ENCODE measurements at regions not wholly inside any gene's neighbourhood (a gene's known extent, or its start where the extent isn't known, plus 50 kb on each side); places are given as distances from the start of the nearest gene placed in this dataset.

GRCh38 chr10:121069061-121069850, 218.1 kb downstream of the WDR11 start:
- TF ChIP-seq, protein P1, sequence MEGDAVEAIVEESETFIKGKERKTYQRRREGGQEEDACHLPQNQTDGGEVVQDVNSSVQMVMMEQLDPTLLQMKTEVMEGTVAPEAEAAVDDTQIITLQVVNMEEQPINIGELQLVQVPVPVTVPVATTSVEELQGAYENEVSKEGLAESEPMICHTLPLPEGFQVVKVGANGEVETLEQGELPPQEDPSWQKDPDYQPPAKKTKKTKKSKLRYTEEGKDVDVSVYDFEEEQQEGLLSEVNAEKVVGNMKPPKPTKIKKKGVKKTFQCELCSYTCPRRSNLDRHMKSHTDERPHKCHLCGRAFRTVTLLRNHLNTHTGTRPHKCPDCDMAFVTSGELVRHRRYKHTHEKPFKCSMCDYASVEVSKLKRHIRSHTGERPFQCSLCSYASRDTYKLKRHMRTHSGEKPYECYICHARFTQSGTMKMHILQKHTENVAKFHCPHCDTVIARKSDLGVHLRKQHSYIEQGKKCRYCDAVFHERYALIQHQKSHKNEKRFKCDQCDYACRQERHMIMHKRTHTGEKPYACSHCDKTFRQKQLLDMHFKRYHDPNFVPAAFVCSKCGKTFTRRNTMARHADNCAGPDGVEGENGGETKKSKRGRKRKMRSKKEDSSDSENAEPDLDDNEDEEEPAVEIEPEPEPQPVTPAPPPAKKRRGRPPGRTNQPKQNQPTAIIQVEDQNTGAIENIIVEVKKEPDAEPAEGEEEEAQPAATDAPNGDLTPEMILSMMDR (IDR thresholded peaks at IDR 0.05 in 4 of 5, conservative IDR thresholded peaks at IDR 0.05 in 1 of 5), result no peak
- no peak for TF ChIP-seq POLR2A (IDR thresholded peaks at IDR 0.05)
- no peak for DNase-seq
- H3K27ac ChIP-seq, result no peak overlapping the region
- H3K4me1 ChIP-seq, result no peaks in the 10 kb centered on the region
- no peaks in the 10 kb centered on the region for H3K27me3 ChIP-seq
- intact Hi-C loops (cut with DNase I; ENCODE audit: low total_unique reads), result no loop called here
- no peak for ATAC-seq
- no peaks in the 10 kb centered on the region for H3K9me3 ChIP-seq
- H3K4me3 ChIP-seq, result no peak overlapping the region
- in situ Hi-C loops (cut with MboI; ENCODE audit: low sequenced_read_pairs in 4 of 4), result no loop called here
- H3K36me3 ChIP-seq, result no peaks in the 10 kb centered on the region

- TF ChIP-seq, protein P1 (IDR thresholded peaks at IDR 0.05 in 4 of 5, conservative IDR thresholded peaks at IDR 0.05 in 1 of 5), result no peak
- no peak for TF ChIP-seq POLR2A (IDR thresholded peaks at IDR 0.05)
- H3K4me1 ChIP-seq, result no peaks in the 10 kb centered on the region
- no peaks in the 10 kb centered on the region for H3K27me3 ChIP-seq
- no peak overlapping the region for H3K4me3 ChIP-seq
- intact Hi-C loops (cut with DNase I; ENCODE audit: low total_unique reads) (no loop called here), in situ Hi-C loops (cut with MboI; ENCODE audit: low sequenced_read_pairs in 4 of 4) (no loop called here)
- ATAC-seq (no peak), DNase-seq (no peak)
- no peaks in the 10 kb centered on the region for H3K9me3 ChIP-seq
- no peaks in the 10 kb centered on the region for H3K36me3 ChIP-seq
- H3K27ac ChIP-seq, result no peak overlapping the region
These were observed 219.3 kb downstream of the WDR11 start for GRCh38 chr10:121070275-121071070.

DNA sequence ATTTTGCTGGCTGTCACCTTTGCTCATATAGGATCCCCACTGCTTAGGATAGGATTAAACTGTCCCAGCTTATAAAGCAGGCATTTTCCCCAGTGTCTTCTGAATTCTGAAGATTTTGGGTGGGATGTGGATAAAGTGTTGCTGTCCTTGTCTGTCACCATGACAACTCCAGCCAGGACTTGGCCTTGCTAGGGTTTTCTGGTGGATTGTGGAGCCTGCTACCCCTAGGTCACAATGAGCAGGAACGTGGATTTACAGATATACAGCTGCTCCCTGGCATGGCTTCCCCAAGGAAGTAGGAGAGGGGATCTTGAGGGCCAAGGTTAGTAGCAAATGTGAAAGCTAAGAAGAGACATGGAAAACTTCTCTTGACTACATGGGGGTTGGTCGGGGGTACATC, 220.7 kb downstream of the WDR11 start:
- intact Hi-C loops (cut with DNase I; ENCODE audit: low total_unique reads) (no loop called here), in situ Hi-C loops (cut with MboI; ENCODE audit: low sequenced_read_pairs in 4 of 4) (no loop called here)
- Histone ChIP-seq H3K27me3 (no peaks in the 10 kb centered on the region), H3K4me1 (no peaks in the 10 kb centered on the region), H3K27ac (no peak overlapping the region), H3K36me3 (no peaks in the 10 kb centered on the region), H3K9me3 (no peaks in the 10 kb centered on the region), H3K4me3 (no peak overlapping the region)
- TF ChIP-seq POLR2A (IDR thresholded peaks at IDR 0.05), result no peak
- DNase-seq (no peak), ATAC-seq (no peak)

- H3K36me3 ChIP-seq, result no peaks in the 10 kb centered on the region
- TF ChIP-seq, protein P1 (IDR thresholded peaks at IDR 0.05 in 4 of 5, conservative IDR thresholded peaks at IDR 0.05 in 1 of 5), result no peak
- TF ChIP-seq POLR2A (IDR thresholded peaks at IDR 0.05), result no peak
- no peak overlapping the region for H3K27ac ChIP-seq
- no peaks in the 10 kb centered on the region for H3K27me3 ChIP-seq
- no peaks in the 10 kb centered on the region for H3K4me1 ChIP-seq
- H3K4me3 ChIP-seq, result no peak overlapping the region
- H3K9me3 ChIP-seq, result no peaks in the 10 kb centered on the region
- no peak for DNase-seq
- ATAC-seq, result no peak
- in situ Hi-C loops (cut with MboI; ENCODE audit: low sequenced_read_pairs in 4 of 4), result no loop called here
- intact Hi-C loops (cut with DNase I; ENCODE audit: low total_unique reads), result no loop called here
These were observed 222.6 kb downstream of the WDR11 start for GRCh38 chr10:121073728-121074127.

All from gastrocnemius medialis (tissue), 4 donors.